ENCODE measurements at regions not wholly inside any gene's neighbourhood (a gene's known extent, or its start where the extent isn't known, plus 50 kb on each side); places are given as distances from the start of the nearest gene placed in this dataset.

- H3K4me3 ChIP-seq (ENCODE audit: low read depth, low read length): no peak overlapping the region
- no peak for DNase-seq (ENCODE audit: low read depth)
- TF ChIP-seq POLR2A (IDR thresholded peaks at IDR 0.05; ENCODE audit: extremely low read depth, insufficient read length): no peak
- TF ChIP-seq MAX (IDR thresholded peaks at IDR 0.05; ENCODE audit: low read depth, low read length): no peak
- TF ChIP-seq MYC (IDR thresholded peaks at IDR 0.05; ENCODE audit: low read depth, low read length): no peak
- TF ChIP-seq CTCF (IDR thresholded peaks at IDR 0.05; ENCODE audit: low read depth, low read length): no peak
Measured at GRCh38 chr11:19587979-19588378, 124.7 kb upstream of the NAV2 start.

DNA sequence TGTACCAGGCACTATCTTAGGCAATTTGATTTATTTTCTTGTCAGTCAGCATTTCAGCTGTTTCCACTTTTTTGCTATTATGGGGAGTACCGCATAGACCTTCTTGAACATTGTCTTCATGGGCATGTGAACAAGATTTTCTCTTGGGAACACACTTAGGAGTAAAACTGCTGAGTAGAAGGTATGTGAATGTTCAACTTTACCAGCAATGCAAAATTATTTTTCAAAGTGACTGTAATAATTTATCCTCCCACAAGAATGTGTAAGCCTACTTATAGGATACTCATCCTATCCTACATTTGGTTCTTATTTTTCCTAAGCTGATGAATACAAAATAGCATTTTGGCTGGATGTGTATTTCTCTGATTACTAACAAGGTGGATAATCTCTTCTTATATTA, 132.0 kb upstream of the NAV2 start:
- DNase-seq (ENCODE audit: low read depth): no peak
- TF ChIP-seq CTCF (IDR thresholded peaks at IDR 0.05; ENCODE audit: low read depth, low read length): no peak
- no peak overlapping the region for H3K4me3 ChIP-seq (ENCODE audit: low read depth, low read length)

DNA sequence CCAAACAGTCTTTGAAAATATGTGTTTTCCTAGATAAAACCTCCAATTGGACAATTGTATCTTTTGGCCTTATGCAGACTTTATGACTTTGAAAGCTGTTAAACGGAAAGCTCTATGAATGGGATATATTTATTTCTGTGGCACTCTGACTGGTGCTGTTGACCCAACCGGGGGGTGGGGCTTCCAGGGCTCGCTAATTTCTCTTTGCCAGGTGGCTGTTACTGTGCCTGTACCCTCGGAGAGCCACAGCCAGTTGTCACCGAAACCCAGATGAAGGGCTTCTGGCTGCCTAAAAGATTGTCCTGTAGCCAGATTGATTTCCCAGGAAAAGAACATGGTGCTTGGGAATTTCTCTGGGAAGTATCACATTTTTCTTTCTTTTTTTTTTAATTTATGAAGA, 132.7 kb upstream of the NAV2 start:
- DNase-seq (ENCODE audit: low read depth): no peak
- H3K4me3 ChIP-seq (ENCODE audit: low read depth, low read length): no peak overlapping the region
- TF ChIP-seq MYC (IDR thresholded peaks at IDR 0.05; ENCODE audit: low read depth, low read length) (no peak), CTCF (IDR thresholded peaks at IDR 0.05; ENCODE audit: low read depth, low read length) (no peak), POLR2A (IDR thresholded peaks at IDR 0.05; ENCODE audit: extremely low read depth, insufficient read length) (no peak), MAX (IDR thresholded peaks at IDR 0.05; ENCODE audit: low read depth, low read length) (no peak)

GRCh38 chr11:19578871-19579270, 133.8 kb upstream of the NAV2 start:
- no peak for DNase-seq (ENCODE audit: low read depth)
- H3K4me3 ChIP-seq (ENCODE audit: low read depth, low read length): no peak overlapping the region
- TF ChIP-seq CTCF (IDR thresholded peaks at IDR 0.05; ENCODE audit: low read depth, low read length): no peak
- no peak for TF ChIP-seq POLR2A (IDR thresholded peaks at IDR 0.05; ENCODE audit: extremely low read depth, insufficient read length)
- no peak for TF ChIP-seq MAX (IDR thresholded peaks at IDR 0.05; ENCODE audit: low read depth, low read length)
- TF ChIP-seq MYC (IDR thresholded peaks at IDR 0.05; ENCODE audit: low read depth, low read length): no peak

DNA sequence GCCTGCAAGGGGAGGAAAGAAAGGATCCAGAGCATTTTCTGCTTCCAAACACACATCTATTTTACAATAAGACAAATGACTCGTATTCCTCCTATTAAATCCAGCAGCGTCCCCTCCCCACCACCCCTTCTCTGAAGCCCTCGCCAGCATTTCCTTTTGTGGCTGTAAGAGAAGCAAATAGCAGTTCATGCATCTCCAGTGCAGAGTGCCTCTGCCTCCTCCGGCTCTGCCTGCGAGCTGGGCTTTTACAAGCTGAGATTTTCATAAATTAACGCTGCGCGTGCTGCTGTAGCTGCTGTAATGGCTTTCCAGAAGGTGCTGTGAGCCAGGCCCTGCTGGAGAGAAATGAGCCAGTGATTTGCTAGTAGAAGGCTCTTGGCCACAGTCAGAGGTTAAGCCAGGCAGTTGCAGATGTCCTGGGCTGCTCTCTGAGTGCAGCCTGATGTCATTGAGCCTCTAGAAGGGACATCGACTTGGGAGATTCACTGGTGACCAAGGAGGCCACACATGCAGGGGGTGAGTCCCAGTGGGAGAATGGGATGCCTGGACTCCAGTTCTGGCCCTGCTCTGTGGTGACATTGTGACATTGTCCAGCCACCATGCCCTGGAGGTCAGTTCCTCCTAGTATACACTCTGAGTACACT, 134.5 kb upstream of the NAV2 start:
- no peak for DNase-seq (ENCODE audit: low read depth)
- TF ChIP-seq POLR2A (IDR thresholded peaks at IDR 0.05; ENCODE audit: extremely low read depth, insufficient read length) (no peak), MYC (IDR thresholded peaks at IDR 0.05; ENCODE audit: low read depth, low read length) (no peak), CTCF (IDR thresholded peaks at IDR 0.05; ENCODE audit: low read depth, low read length) (no peak)
- no peak overlapping the region for H3K4me3 ChIP-seq (ENCODE audit: low read depth, low read length)

DNA sequence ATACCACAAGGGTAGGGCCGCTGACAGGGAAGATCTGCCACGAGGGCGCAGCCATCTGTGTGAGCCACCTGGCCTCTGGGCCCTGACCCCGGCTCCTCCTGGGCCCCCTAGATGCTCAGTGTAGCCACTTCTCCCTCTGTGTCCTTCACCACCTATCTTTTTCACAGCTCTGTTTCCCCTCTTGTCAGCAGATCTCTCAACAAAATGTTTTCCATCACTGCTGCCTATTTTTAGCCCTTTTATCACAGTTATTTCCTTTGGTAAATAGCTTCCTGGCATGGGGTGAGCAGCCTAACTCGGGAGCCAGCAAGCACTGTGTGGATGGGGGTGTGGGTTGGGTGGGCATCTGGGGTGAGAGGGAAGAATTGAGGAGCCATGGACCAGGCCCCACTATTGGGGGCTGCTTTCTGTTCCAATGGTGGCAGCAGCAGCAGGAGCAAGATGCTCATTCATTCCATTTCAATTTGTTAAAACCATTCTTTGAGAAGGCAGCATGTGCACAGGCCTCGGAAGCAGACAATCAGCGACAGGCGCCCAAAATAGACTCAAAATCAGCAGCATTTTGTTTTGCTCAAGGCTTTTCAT, 135.2 kb upstream of the NAV2 start:
- H3K4me3 ChIP-seq (ENCODE audit: low read depth, low read length): no peak overlapping the region
- DNase-seq (ENCODE audit: low read depth): no peak
- TF ChIP-seq CTCF (IDR thresholded peaks at IDR 0.05; ENCODE audit: low read depth, low read length) (no peak), POLR2A (IDR thresholded peaks at IDR 0.05; ENCODE audit: extremely low read depth, insufficient read length) (no peak), MYC (IDR thresholded peaks at IDR 0.05; ENCODE audit: low read depth, low read length) (no peak), MAX (IDR thresholded peaks at IDR 0.05; ENCODE audit: low read depth, low read length) (no peak)

Data from NB4 (cell line).